Activated naive CD4-positive, alpha-beta T cell treated with anti-CD3 and anti-CD28 coated beads, Interleukin-2, amount 50 U/mL, for 72 hours (primary cell): ENCODE measurements at regions not wholly inside any gene's neighbourhood (a gene's known extent, or its start where the extent isn't known, plus 50 kb on each side); places are given as distances from the start of the nearest gene placed in this dataset.
"Not testable (repeated sequence)": the region's sequence is repeated elsewhere in the genome, so short reads cannot be mapped to it uniquely, and the experiment has no call there.

Experiments used
- ATAC-seq, 2 donors: fragments of 150-1000 bp; cut with Tn5 transposase; 2 replicates each; pipeline ENCODE4 v1.10.0; 2021; ENCODE audit warnings: mild to moderate bottlenecking in 2 of 2, moderate library complexity in 2 of 2
- DNase-seq, 2 donors: peaks; one replicate each; pipeline ENCODE4 v3.0.0; 2021 to 2022; ENCODE audit warnings: low spot score in 2 of 2
- H3K27ac Mint-ChIP-seq, 2 donors: one replicate each; pipeline ENCODE4 v1.8.0; 2022; ENCODE audit warnings: mild to moderate bottlenecking in 2 of 2, mixed read lengths in 2 of 2
- H3K36me3 Mint-ChIP-seq, 2 donors: one replicate each; pipeline ENCODE4 v1.8.0; 2022; ENCODE audit warnings: mixed read lengths in 2 of 2
- H3K9me3 Mint-ChIP-seq, 2 donors: one replicate each; pipeline ENCODE4 v1.8.0; 2022; ENCODE audit warnings: mixed read lengths in 2 of 2

GRCh38 chr5:166267907-166268306 is 2023.5 kb upstream of the WWC1 start:
- Mint-ChIP-seq H3K9me3 (peaks cover 14 to 30% of the 10 kb centered on the region in 2 donors), H3K27ac (no peak overlapping the region), H3K36me3 (no peaks in the 10 kb centered on the region)
- no peak for DNase-seq
- ATAC-seq, result no peak

GRCh38 chr5:166270712-166271111 is 2020.7 kb upstream of the WWC1 start:
- peaks cover 4 to 13% of the 10 kb centered on the region in 2 donors for H3K9me3 Mint-ChIP-seq
- H3K27ac Mint-ChIP-seq, result no peak overlapping the region
- ATAC-seq, result no peak
- DNase-seq, result no peak
- no peaks in the 10 kb centered on the region for H3K36me3 Mint-ChIP-seq

GRCh38 chr5:166276006-166276405 is 2015.4 kb upstream of the WWC1 start:
- Mint-ChIP-seq H3K36me3 (peaks cover 0 to 5% of the 10 kb centered on the region in 2 donors), H3K27ac (no peak overlapping the region), H3K9me3 (peaks cover 6 to 19% of the 10 kb centered on the region in 2 donors)
- ATAC-seq (no peak), DNase-seq (no peak)

GRCh38 chr5:166279828-166280227 is 2011.6 kb upstream of the WWC1 start:
- DNase-seq, result no peak

GRCh38 chr5:166281433-166281832 is 2010.0 kb upstream of the WWC1 start:
- Mint-ChIP-seq H3K27ac (no peak overlapping the region), H3K36me3 (peaks cover 0 to 5% of the 10 kb centered on the region in 2 donors)

More at GRCh38 chr5:166279828-166280227, 2011.6 kb upstream of the WWC1 start:
- Mint-ChIP-seq H3K9me3 (peaks cover 5 to 14% of the 10 kb centered on the region in 2 donors), H3K36me3 (peaks cover 0 to 5% of the 10 kb centered on the region in 2 donors), H3K27ac (no peak overlapping the region)
- no peak for ATAC-seq

GRCh38 chr5:166282939-166283338 is 2008.5 kb upstream of the WWC1 start:
- H3K9me3 Mint-ChIP-seq, result peaks cover 5 to 6% of the 10 kb centered on the region in 2 donors
- H3K36me3 Mint-ChIP-seq, result peaks cover 0 to 5% of the 10 kb centered on the region in 2 donors
- H3K27ac Mint-ChIP-seq, result no peak overlapping the region
- ATAC-seq, result no peak
- no peak for DNase-seq

More at GRCh38 chr5:166281433-166281832, 2010.0 kb upstream of the WWC1 start:
- ATAC-seq, result no peak
- H3K9me3 Mint-ChIP-seq, result peaks cover 5 to 10% of the 10 kb centered on the region in 2 donors
- no peak for DNase-seq

- DNase-seq (no peak), ATAC-seq (no peak)
- Mint-ChIP-seq H3K36me3 (peaks cover 0 to 2% of the 10 kb centered on the region in 2 donors), H3K27ac (no peak overlapping the region), H3K9me3 (peaks cover 4 to 5% of the 10 kb centered on the region in 2 donors)
These were observed 2006.1 kb upstream of the WWC1 start for GRCh38 chr5:166285361-166285760.

GRCh38 chr5:166286832-166287231 is 2004.6 kb upstream of the WWC1 start:
- DNase-seq, result no peak
- H3K9me3 Mint-ChIP-seq, result peaks cover 5 to 9% of the 10 kb centered on the region in 2 donors
- H3K27ac Mint-ChIP-seq, result no peak overlapping the region
- no peak for ATAC-seq
- H3K36me3 Mint-ChIP-seq, result no peaks in the 10 kb centered on the region

- H3K27ac Mint-ChIP-seq, result no peak overlapping the region
- peaks cover 5 to 9% of the 10 kb centered on the region in 2 donors for H3K9me3 Mint-ChIP-seq
- no peaks in the 10 kb centered on the region for H3K36me3 Mint-ChIP-seq
- DNase-seq (no peak), ATAC-seq (no peak)
These were observed 2003.6 kb upstream of the WWC1 start for GRCh38 chr5:166287866-166288265.

- not testable (repeated sequence) for H3K27ac Mint-ChIP-seq, DNase-seq, H3K36me3 Mint-ChIP-seq, ATAC-seq
- peaks cover 6 to 12% of the 10 kb centered on the region in 2 donors for H3K9me3 Mint-ChIP-seq
These were observed 1999.6 kb upstream of the WWC1 start for GRCh38 chr5:166291800-166292199.

- no peak for DNase-seq
- Mint-ChIP-seq H3K27ac (no peak overlapping the region), H3K9me3 (peaks cover 12 to 18% of the 10 kb centered on the region in 2 donors), H3K36me3 (no peaks in the 10 kb centered on the region)
- no peak for ATAC-seq
These were observed 1997.6 kb upstream of the WWC1 start for GRCh38 chr5:166293892-166294291.

- H3K36me3 Mint-ChIP-seq, result peaks cover 0 to 6% of the 10 kb centered on the region in 2 donors
- H3K27ac Mint-ChIP-seq, result no peak overlapping the region
- peaks cover 9 to 37% of the 10 kb centered on the region in 2 donors for H3K9me3 Mint-ChIP-seq
- DNase-seq (no peak), ATAC-seq (no peak)
These were observed 1989.3 kb upstream of the WWC1 start for GRCh38 chr5:166302166-166302565.

- DNase-seq (no peak), ATAC-seq (no peak)
- H3K9me3 Mint-ChIP-seq, result peaks cover 9 to 27% of the 10 kb centered on the region in 2 donors
- H3K36me3 Mint-ChIP-seq, result no peaks in the 10 kb centered on the region
- no peak overlapping the region for H3K27ac Mint-ChIP-seq
These were observed 1974.0 kb upstream of the WWC1 start for GRCh38 chr5:166317425-166317824.

GRCh38 chr5:166320920-166321480 is 1970.4 kb upstream of the WWC1 start:
- DNase-seq, result no peak

GRCh38 chr5:166324372-166324771 is 1967.1 kb upstream of the WWC1 start:
- no peak for DNase-seq
- Mint-ChIP-seq H3K27ac (no peak overlapping the region), H3K9me3 (peaks cover 0 to 12% of the 10 kb centered on the region in 2 donors), H3K36me3 (no peaks in the 10 kb centered on the region)
- ATAC-seq, result no peak

More at GRCh38 chr5:166320920-166321480, 1970.4 kb upstream of the WWC1 start:
- Mint-ChIP-seq H3K36me3 (no peaks in the 10 kb centered on the region), H3K27ac (no peak overlapping the region), H3K9me3 (peaks cover 5 to 21% of the 10 kb centered on the region in 2 donors)
- ATAC-seq, result no peak

GRCh38 chr5:166329149-166329800 is 1962.2 kb upstream of the WWC1 start:
- peaks cover 8 to 11% of the 10 kb centered on the region in 2 donors for H3K9me3 Mint-ChIP-seq
- no peak overlapping the region for H3K27ac Mint-ChIP-seq
- ATAC-seq, result no peak
- no peak for DNase-seq
- no peaks in the 10 kb centered on the region for H3K36me3 Mint-ChIP-seq

GRCh38 chr5:166330036-166330435 is 1961.4 kb upstream of the WWC1 start:
- Mint-ChIP-seq H3K9me3 (peaks cover 8 to 12% of the 10 kb centered on the region in 2 donors), H3K36me3 (peaks cover 0 to 1% of the 10 kb centered on the region in 2 donors), H3K27ac (no peak overlapping the region)
- no peak for DNase-seq
- ATAC-seq, result no peak

- Mint-ChIP-seq H3K27ac (no peak overlapping the region), H3K9me3 (peaks cover 15 to 23% of the 10 kb centered on the region in 2 donors), H3K36me3 (peaks cover 0 to 9% of the 10 kb centered on the region in 2 donors)
- DNase-seq (no peak), ATAC-seq (no peak)
These were observed 1959.9 kb upstream of the WWC1 start for GRCh38 chr5:166331521-166331920.
